ENCODE measurements at regions not wholly inside any gene's neighbourhood (a gene's known extent, or its start where the extent isn't known, plus 50 kb on each side); places are given as distances from the start of the nearest gene placed in this dataset.

- CTCF ChIA-PET = no interaction called here
- no peak overlapping the region for H3K27ac ChIP-seq (ENCODE audit: control insufficient read depth, insufficient read depth)
- no peak overlapping the region for H2AFZ ChIP-seq (ENCODE audit: control insufficient read depth, low read depth, low read length)
- DNase-seq (ENCODE audit: low read depth, low spot score) = no peak
- no peaks in the 10 kb centered on the region for H3K79me2 ChIP-seq (ENCODE audit: control insufficient read depth, insufficient read depth, low read length)
- H3K9ac ChIP-seq (ENCODE audit: control insufficient read depth, insufficient read depth, low read length) = no peak overlapping the region
- in situ Hi-C loops (cut with MboI) = no loop called here
- H3K4me3 ChIP-seq = no peak overlapping the region
- H3K36me3 ChIP-seq (ENCODE audit: control insufficient read depth in 2 of 2, insufficient read depth in 2 of 2, low read length in 1 of 2) = no peaks in the 10 kb centered on the region
- WGBS (ENCODE audit: insufficient coverage, insufficient replicate concordance, low lambda C conversion rate, missing lambda C conversion rate) = 32% methylated on average over 8 of the region's 8 CpGs
- no peaks in the 10 kb centered on the region for H3K4me1 ChIP-seq (ENCODE audit: control insufficient read depth, insufficient read depth, low read length)
- POLR2A ChIA-PET = no interaction called here
- RAD21 ChIA-PET (ENCODE audit: unreplicated experiment) = no interaction called here
- TF ChIP-seq HDAC6 (IDR thresholded peaks at IDR 0.05; ENCODE audit: unreplicated experiment) (no peak), MTA3 (IDR thresholded peaks at IDR 0.05; ENCODE audit: borderline replicate concordance, low read length) (no peak), EZH2 (IDR thresholded peaks at IDR 0.05; ENCODE audit: borderline replicate concordance, control insufficient read depth, low read depth, low read length) (no peak), MYB (IDR thresholded peaks at IDR 0.05; ENCODE audit: borderline replicate concordance, low read depth, low read length) (no peak), HDAC2 (IDR thresholded peaks at IDR 0.05) (no peak), TCF3 (IDR thresholded peaks at IDR 0.05; ENCODE audit: borderline replicate concordance, insufficient read depth, low read depth, low read length) (no peak), ZNF24 (IDR thresholded peaks at IDR 0.05) (no peak), NR2C2 (IDR thresholded peaks at IDR 0.05; ENCODE audit: borderline replicate concordance, control insufficient read depth, insufficient read length, low read depth) (no peak), TCF7 (IDR thresholded peaks at IDR 0.05; ENCODE audit: borderline replicate concordance) (no peak), ATF7 (IDR thresholded peaks at IDR 0.05; ENCODE audit: low read depth) (no peak), TAF1 (IDR thresholded peaks at IDR 0.05; ENCODE audit: borderline replicate concordance, low read depth, low read length) (no peak), ZNF384 (IDR thresholded peaks at IDR 0.05; ENCODE audit: borderline replicate concordance, low read depth, low read length) (no peak), POU2F2 (IDR thresholded peaks at IDR 0.05; ENCODE audit: borderline replicate concordance, low read depth, low read length) (no peak)
- intact Hi-C loops (cut with micrococcal nuclease; ENCODE audit: unreplicated experiment) = no loop called here
- ATAC-seq = no peak
- H4K20me1 ChIP-seq (ENCODE audit: control insufficient read depth, insufficient read depth) = no peaks in the 10 kb centered on the region
- FAIRE-seq = no peak
- no peaks in the 10 kb centered on the region for H3K27me3 ChIP-seq (replicated peaks in 1 of 2; ENCODE audit: control insufficient read depth in 2 of 2, insufficient read depth in 2 of 2, low read length in 1 of 2)
- SMC1A ChIA-PET (ENCODE audit: uncharacterized antibody, unreplicated experiment) = no interaction called here
- H3K4me2 ChIP-seq (ENCODE audit: control insufficient read depth, insufficient read depth) = no peak overlapping the region
- no peaks in the 10 kb centered on the region for H3K9me3 ChIP-seq (replicated peaks; ENCODE audit: control insufficient read depth, insufficient read depth, low read length)
- BruUV-seq (replicated peaks) = no TSS peak
These were observed 516.7 kb downstream of the KCNT2 start for GRCh38 chr1:196091397-196092135.
